IPS-18c (cell line): ENCODE measurements at regions not wholly inside any gene's neighbourhood (a gene's known extent, or its start where the extent isn't known, plus 50 kb on each side); places are given as distances from the start of the nearest gene placed in this dataset.

Source experiments
- H3K4me3 ChIP-seq: 2 replicates; pipeline ENCODE4 v1.7.0; 2013; ENCODE audit warnings: low read depth, mild to moderate bottlenecking, low read length, moderate library complexity; ENCODE audit not compliant: insufficient read depth
- H3K9me3 ChIP-seq: one replicate; pipeline ENCODE4 v1.6.1; 2013; ENCODE audit warnings: mild to moderate bottlenecking, low read length, moderate library complexity; ENCODE audit not compliant: control insufficient read depth, insufficient read depth

DNA sequence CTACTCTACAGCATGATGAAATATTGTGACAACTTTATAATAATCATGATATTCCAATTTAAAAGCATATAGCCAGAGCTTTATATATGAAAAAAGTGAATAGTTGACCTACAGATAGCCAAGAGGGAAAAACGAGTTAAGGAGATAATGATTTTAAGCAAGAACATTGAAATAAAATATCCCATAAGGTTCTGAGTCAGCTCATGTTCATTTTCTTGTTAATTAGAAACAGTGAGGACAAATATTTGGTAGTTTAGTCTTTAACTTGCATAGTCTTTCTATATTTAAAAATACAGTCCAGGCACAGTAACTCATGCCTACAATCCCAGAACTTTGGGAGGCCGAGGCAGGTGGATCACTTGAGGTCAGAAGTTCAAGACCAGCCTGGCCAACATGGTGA is 55.8 kb upstream of the CDH6 start:
- no peaks in the 10 kb centered on the region for H3K9me3 ChIP-seq
- H3K4me3 ChIP-seq, result no peak overlapping the region

DNA sequence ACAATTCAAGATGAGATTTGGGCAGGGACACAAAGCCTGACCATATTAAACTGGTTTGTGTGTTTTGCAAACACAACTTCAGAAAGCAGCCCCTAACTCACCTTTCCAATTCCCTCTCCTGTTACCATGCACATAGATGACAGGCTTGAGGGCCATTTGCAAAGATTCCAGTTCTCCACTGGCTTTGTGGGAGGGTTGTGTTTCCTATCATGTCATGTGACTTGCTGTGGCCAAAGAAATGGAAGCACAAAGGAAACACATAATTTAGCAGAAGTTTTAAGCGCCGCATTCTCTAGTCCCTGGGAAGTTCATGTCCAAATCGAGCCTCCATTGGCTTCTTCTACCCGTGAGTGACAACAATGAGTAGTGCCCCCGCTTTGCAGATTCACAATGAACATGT is 57.9 kb upstream of the CDH6 start:
- Histone ChIP-seq H3K9me3 (no peaks in the 10 kb centered on the region), H3K4me3 (no peak overlapping the region)

DNA sequence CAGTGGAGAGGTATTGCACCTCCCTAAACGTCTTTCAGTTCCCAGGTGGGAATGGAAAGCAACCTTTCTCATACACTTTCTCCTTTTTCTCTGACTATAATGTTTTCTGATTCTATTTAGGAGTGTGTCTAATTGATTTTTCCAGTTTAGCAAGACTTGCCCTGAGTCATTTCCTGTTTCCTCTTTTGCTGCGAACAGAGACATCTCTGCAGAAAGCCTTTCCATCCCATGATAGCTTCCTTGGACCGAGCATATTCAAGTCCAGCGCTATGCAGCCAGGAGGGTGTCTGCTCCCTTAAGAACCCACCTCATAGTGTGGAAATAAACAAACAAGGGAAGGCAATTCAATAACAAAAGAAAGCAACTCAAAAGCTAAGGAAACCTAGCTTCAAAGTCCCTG is 60.0 kb upstream of the CDH6 start:
- H3K9me3 ChIP-seq, result no peaks in the 10 kb centered on the region
- no peak overlapping the region for H3K4me3 ChIP-seq

DNA sequence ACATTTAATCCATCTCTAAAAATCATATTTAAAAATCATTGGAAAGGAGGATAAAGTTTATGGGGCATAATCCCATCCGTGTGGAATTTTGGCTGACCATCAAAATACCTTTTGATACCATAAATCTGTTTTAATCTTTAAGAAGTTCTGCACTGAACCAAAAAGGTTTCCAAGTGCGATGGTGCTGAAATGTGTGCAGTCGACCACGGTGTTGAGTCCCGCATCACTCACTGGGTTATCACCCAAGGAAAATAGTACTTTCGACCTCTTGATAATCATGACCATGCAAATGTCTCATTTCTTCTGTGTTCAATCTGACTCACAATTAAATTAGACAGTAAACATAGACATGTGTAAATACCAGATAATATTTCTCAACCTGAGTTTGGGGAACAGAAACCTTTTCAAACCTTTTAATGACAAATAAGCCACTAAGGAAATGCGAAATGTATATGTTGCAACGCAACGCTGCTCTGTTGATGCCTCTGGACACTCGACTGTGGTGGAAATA is 62.0 kb upstream of the CDH6 start:
- Histone ChIP-seq H3K4me3 (no peak overlapping the region), H3K9me3 (no peaks in the 10 kb centered on the region)

DNA sequence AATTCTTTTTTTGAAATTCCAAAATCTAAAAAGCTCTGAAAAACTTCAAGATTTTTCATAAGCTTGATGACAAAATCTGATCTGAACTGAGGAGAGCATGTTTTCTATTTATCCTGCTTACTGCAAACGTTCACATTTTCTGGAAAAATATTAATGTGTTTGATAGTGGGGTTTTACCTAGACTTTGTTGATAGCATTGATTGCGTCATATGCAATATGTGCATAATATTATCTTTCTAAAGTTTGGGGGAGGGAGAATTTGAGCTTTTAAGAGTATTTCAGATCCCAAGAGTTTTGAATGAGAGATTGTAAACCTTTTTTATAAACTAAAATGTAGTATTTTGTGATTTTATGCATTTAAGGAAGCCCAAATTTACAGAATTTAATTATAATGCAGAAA is 62.8 kb upstream of the CDH6 start:
- no peak overlapping the region for H3K4me3 ChIP-seq

DNA sequence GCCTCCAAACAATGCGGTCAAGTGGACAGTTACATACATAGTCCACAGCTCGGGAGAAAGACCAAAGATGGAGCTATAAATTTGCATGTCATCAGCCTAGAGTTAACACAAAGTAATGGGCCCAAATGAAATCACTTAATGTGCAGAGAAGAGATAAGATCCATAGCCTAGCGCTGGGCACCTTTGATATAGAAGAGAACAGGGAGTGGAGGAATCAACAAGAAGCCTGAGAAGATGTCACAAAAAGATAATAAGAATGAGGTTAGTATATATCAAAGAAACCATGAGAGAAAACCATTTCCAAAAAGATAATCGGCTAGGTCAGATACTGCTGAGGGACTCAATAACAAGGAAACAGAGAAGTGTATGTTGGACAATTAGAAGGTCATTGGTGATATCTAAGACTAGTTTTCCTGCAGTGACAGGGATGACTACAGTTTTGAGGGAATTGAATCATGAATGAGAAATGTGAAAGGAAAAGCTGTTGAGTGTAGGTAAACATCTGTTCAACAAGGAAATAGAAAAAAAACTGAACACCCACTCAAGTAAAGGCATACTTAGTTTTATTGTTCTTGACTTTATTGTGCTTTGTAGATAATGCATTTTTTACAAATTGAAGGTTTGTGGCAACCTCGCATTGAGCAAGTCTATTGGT is 68.7 kb upstream of the CDH6 start:
- H3K9me3 ChIP-seq, result no peaks in the 10 kb centered on the region
- H3K4me3 ChIP-seq, result no peak overlapping the region

More for the DNA sequence above, 62.8 kb upstream of the CDH6 start:
- no peaks in the 10 kb centered on the region for H3K9me3 ChIP-seq

DNA sequence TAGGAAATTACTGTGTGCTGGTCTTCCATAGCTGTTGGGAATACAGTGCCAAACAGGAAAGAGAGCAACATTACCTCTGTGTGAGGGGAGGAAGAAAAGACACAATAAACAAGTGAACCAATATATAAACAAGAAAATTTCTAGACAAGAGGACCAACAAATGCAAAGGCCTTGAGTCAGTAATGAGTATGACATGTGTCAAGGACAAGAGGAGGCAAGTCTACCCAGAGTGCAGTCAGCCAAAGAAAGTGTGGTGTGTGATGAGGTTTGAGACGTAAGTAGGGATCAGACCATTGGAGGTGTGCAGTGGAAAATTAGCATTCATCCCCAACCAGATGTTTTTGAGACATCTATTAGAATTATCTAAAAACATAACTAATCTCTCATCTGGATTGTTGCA is 69.5 kb upstream of the CDH6 start:
- no peaks in the 10 kb centered on the region for H3K9me3 ChIP-seq
- no peak overlapping the region for H3K4me3 ChIP-seq

DNA sequence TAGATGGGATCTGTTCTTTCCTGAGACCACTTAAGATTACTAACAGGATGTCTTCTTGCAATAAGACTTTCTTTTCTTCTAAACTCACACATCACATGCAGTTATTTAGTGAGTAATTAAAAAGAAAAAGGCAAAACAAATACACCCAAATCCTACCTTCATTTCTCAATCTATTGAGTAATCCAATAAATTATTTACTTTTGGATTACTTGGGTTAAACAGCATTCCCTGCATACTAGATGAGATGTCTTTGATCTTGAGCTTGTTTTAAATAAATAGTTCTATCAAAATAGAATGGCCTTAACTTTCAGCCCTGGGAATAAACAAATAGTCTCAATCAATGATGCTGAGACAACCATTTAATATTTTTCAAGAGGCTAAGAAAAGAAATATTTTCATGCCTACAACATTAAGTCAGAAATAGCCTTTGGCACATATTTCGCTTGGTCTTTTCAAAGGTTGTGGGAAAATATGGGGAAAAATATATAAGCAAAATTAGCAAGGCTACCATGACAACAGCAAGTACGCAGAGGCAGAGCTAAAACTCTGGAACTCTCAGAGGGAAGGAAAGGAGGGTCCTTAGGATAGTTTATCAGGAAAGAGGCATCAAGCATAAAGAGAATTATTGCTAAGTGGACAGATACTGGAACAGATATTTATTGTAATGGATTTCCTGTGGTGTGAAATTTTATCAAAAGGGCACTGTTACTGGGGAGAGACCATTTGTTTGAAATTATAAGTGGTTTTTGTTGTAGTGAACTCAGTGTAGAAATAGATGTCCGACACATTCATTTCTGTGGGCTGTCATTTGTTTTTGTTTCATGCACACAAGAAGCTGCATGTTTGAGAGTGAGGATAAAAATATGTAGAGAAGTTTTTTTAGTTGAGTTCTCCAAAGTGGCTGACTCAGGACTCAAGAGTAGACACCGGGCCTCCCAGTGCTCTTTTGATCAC is 70.2 kb upstream of the CDH6 start:
- Histone ChIP-seq H3K4me3 (no peak overlapping the region), H3K9me3 (no peaks in the 10 kb centered on the region)

DNA sequence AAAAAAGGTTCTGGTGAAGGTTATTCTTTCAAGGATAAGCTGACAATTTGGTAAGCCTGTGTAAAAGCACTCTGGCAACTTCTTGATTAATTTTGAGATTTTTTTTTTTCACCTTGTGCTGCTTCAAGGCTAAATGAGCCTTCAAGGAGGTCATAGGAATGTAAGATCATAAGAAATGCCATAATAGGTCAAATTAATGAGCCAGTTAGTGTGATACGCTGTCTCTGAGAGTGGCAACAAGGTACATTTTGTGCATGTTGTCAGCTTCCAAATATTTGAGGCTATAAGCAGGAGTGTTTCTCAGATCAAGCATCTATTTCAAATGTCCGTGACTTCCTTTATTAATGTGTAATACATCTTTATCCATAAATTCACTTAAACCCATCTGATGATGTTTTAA is 72.3 kb upstream of the CDH6 start:
- Histone ChIP-seq H3K4me3 (no peak overlapping the region), H3K9me3 (no peaks in the 10 kb centered on the region)

DNA sequence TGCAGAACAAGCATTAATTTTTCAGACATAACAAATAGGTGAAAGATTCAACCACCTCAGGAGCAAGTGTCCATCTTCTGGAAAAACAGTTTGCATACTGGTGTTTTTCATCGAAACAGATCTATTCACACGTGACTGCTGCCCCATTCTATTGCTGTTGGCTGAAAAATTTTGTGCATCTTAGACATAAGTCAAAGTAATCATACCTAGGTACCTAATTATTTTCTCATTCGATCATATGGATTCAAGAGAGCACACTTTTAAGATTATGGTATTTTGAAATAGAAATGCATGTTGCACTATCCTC is 72.9 kb upstream of the CDH6 start:
- no peaks in the 10 kb centered on the region for H3K9me3 ChIP-seq

DNA sequence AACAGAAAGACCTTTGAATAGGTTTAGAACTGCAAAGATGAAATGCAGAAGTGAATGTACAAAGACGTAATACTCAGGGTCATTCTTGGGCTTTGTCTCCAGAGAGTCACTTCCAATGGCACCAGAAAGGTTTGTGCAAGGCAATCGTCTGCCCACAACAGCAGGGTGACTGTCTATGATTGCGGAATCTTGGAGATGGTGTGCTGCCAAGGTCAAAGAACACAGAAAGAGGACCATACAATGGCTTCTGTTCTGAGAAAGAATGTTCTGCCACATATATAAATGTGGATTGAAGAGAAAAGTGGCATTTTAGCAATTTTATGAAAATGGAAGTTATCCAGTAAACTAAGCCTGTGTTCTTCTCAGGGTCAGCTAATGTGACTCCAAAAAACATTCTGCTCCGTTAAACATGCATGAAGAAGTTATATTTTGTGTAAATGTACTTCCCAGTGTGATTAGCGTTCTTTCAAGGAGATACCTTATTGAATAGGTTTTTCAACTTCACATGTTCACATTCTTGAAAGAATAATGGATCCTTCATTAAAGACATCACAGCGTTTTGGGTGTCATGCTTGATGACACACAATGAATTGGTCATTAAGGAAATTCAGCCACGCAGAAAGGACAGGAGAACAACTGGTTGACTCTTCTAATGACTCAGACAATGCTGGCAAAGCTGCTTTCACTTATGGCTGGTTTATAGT is 73.4 kb upstream of the CDH6 start:
- H3K4me3 ChIP-seq, result no peak overlapping the region
- no peaks in the 10 kb centered on the region for H3K9me3 ChIP-seq

More for the DNA sequence above, 72.9 kb upstream of the CDH6 start:
- H3K4me3 ChIP-seq, result no peak overlapping the region

DNA sequence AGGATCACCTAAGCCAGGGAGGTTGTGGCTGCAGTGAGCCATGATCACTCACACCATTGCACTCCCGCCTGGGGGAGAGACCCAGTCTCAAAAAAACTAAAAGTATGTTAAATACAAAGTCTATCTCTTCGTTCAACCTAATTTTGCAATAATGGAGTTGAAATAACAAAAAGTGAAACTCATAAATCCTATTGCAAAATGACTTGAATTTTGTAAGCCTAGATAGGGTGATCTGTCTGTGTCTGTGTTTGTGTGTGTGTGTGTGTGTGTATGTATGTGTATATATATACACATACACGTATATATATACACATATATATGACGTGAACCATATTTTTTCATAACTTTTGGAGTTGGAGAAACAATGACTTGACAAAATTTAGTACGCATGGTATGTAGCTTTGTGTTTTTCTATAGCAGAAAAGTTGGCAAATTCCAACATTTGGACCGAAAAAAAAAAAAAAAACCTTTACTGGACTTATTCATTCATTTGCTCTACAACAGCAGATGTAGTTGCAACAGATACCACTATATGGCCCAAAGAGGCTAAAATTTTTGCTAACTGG is 76.9 kb upstream of the CDH6 start:
- no peak overlapping the region for H3K4me3 ChIP-seq

DNA sequence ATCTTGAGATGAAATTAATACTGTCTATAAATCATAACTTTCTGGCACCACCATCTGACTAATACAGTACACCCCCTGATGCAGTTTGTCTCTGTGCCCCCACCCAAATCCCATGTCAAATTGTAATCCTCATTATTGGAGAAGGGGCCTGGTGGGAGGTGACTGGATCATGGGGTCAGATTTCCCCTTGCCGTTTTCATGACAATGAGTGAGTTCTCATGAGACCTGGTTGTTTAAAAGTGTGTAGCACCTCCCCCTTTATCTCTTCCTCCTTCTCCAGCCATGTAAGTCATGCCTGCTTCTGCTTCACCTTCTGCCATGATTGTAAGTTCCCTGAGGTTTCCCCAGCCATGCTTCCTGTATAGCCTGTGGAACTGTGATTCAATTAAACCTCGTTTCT is 78.7 kb upstream of the CDH6 start:
- H3K4me3 ChIP-seq, result no peak overlapping the region
- no peaks in the 10 kb centered on the region for H3K9me3 ChIP-seq

More for the DNA sequence above, 76.9 kb upstream of the CDH6 start:
- H3K9me3 ChIP-seq, result no peaks in the 10 kb centered on the region

DNA sequence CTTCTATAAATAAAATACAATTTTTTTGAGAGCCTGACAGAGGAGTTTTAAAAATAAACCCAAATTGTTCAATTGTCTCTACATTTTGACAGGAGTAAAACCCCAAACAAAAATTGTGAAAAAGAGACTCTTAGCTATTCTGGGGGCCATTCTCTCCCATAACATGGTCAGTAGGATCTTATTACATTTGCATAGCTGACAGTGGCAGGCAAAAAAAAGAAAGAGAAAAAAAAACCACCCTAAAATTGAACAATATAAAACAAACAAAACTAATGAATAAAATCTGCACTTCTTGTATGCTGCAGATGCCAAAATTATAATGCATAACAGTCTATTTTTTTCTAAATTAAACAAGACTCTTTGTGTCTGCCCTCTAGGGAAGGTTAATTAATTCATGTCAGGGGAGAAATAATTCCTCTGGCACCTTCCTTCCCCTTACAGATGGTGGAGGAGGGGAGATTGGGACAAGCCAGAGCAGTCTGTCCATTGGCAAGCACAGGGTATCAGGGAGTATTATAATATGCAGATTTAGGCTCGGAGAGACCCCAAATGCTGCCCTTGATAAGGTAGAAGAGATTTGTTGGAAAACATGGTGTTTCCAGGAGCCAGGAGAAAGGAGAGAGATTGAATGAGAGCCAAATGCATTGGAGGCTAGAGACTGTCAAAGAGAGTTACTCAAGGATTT is 79.7 kb upstream of the CDH6 start:
- Histone ChIP-seq H3K9me3 (no peaks in the 10 kb centered on the region), H3K4me3 (no peak overlapping the region)

DNA sequence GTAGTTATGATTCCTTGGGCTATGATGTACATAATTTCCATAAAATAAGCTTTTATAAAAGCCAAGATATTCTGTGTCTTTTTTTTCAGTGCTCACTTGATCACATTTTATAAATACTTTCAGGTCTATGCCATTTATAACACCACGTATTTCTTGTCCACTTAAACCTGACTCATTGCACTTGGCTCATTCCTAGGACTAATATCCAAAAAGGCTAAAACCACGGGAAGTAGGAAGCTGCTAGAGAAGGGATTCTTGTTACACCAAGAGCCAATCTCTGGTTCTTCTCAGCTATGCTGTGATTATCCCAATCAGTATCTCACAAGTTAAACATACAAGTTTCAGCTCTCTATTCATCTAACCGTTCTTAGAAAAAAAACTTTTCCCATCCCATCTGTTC is 80.4 kb upstream of the CDH6 start:
- H3K4me3 ChIP-seq, result no peak overlapping the region

DNA sequence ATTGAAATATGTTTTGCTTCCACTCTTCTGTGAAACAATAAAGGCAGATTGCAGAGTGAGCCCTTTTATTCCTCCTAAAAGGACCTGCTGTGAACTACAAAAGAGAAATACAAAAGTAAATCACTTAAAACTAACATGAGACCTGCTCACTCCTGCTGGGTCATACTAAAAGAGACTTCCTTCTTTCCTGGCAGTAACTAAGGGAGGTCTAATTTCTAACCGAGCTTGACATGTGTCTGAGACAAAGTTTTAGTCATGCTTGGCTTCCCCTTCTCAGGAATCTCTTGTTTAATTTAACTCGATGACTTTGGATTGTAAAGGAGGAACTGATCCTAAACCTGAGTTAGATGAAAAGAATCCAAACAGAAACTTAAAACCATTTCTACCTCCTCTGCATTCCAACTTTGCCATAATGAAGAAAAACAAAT is 86.4 kb upstream of the CDH6 start:
- no peak overlapping the region for H3K4me3 ChIP-seq
- no peaks in the 10 kb centered on the region for H3K9me3 ChIP-seq

More for the DNA sequence above, 80.4 kb upstream of the CDH6 start:
- no peaks in the 10 kb centered on the region for H3K9me3 ChIP-seq

DNA sequence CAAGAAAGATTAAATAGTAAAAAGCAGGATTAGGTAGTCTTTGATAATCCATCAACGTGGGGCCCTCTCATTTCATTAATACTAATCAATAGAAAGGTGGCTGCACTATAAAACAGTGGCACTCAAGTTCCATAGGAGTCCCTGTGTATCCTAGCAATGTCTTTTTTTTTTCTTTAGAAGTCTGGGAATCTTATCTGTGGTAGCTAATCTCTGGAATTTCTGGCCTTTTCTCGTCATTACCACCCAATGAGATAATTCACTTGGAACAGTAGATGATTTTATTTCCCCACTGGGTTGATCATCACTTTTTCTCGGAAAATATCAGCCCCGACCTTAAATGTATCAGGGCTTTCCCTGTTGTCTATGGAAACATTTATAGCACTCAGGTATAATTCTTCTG is 86.8 kb upstream of the CDH6 start:
- Histone ChIP-seq H3K4me3 (no peak overlapping the region), H3K9me3 (no peaks in the 10 kb centered on the region)
